Posterior cingulate gyrus (tissue), 11 donors: ENCODE measurements at regions not wholly inside any gene's neighbourhood (a gene's known extent, or its start where the extent isn't known, plus 50 kb on each side); places are given as distances from the start of the nearest gene placed in this dataset.
"Not testable (repeated sequence)": the region's sequence is repeated elsewhere in the genome, so short reads cannot be mapped to it uniquely, and the experiment has no call there.

Experiments
- DNase-seq, 10 donors: peaks; one replicate each; pipeline versions ENCODE4 v3.0.0 to v3.0.0-alpha.2; 2020 to 2021; ENCODE audit warnings: mixed read lengths in 3 of 10
- intact Hi-C: fragments of 100-400 bp; cut with DNase I; formaldehyde crosslinking; loops from one replicate; pipeline ENCODE4 v1.15.1; 2023

DNA sequence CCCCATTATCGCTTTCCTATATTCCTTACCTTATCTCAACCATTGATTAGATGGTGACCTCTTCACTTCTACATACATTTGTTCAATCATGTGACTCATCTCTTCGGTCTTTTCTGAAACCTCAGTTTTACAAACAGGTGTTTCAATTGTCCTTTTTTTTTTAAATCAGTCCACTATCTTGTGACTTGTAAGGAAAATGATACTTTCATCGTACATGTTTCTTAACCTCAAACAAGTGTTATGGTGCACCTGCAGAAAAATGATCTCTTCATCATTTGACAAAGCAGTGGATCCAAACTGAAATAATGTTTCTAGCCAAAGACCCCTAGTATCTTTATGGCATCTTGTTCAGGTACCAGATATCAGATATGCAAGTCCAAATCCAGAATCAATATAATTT is 1157.2 kb downstream of the MRPL39 start:
- no peak for DNase-seq
- intact Hi-C loops, result no loop called here

DNA sequence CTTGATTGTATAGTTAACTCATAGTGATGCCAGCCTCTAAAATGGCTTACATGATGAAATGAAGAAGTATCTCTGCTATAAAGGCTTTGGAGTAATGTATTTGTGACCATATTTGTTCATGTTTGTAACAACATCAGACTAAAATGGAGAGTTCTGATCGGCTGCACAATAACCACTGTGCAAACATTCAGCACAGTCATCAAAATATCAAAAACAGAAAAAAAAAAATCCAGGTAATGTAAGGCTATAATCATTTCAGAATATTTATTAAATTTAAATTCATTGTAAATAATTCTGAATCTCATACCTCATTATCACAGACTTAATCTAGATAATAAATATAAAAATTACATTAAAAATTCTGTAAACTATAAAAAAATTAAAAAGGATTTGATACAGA is 1161.8 kb downstream of the MRPL39 start:
- intact Hi-C loops, result no loop called here
- no peak for DNase-seq

DNA sequence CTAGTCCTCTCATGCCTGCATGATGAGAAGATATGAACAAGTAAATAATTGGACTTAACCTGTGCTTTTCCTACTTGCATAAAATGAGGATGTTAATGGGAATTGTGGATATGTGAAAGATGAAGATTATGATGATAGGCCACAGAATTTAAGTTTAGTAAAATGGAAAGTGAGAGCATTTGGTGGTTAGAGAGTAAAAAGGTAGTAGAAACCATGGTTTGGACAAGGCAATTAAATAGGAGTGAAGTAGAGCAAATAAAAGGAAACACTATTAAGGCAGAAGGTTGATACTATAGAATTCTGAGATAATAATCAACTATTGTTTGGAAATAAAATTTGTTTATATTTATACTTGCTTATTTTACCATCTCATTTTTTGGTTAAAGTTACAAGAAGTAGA is 1162.5 kb downstream of the MRPL39 start:
- DNase-seq, result no peak
- intact Hi-C loops, result no loop called here

DNA sequence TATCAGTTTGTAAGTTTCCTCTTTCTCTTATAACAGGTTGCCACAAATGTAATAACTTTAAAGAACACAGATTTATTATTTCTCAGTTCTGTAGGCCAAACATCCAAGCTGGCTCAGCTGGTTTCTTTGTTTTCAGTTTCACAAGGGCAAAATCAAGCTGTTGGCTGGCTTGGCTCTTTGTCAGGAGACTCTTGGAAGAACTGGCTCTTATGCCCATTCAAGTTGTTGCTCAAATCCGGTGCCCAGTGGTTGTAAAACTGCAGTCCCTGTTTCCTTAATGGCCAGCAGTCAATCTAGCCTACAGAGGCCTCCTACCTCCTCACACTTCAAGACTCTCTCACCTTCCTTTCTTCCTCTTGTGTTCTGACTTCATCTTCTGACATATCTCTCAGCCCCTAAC is 1171.0 kb downstream of the MRPL39 start:
- intact Hi-C loops, result no loop called here
- peak in 1 of 10 donors; percentile 10 for DNase-seq

DNA sequence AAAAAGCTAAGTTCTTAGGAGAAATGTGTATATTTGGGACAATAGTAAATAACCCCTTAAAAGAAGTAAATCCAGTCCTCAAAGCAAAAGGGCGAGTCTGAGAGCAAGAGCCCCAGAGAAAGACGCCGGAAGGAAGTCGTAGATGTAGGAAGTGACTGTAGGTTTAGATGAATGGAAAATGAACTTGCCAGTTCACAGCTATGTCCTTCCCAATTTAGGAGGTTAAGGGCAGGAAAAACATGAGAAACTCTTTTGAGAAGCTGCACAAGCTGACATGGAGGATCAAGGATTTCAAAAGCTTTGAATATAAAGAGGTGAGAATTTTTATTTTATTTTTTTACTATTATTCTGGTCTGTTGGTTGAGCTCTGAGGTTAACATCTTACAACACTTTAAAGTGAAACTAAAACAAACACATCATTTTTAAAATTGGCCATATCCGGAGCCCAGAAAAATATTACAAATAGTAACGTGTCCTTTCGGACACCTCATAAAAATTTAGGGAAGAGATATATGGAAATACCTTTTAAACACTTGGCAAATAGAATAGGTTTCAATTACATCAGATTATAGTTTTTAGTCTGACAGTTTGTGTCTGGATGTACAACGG is 1178.6 kb downstream of the MRPL39 start:
- DNase-seq, result no peak
- intact Hi-C loops, result no loop called here

DNA sequence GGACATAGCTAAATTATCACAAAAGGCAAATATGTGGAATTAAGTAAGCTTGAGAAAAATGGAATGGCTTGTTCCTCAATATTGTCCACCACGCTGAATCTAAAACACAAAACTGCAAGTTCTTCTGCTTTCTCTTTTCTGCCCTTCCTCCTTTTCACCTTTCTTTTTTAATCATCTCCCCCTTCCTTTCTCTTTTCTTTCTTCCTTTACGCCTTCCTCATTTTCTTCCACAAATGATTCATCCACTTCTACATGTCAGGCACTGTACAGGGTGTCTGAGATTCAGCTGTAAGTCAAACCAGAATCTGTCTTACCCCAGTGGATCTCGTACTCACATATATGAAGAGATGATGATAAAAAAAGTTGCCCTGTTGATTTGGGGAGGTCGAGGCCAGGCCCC is 1182.5 kb downstream of the MRPL39 start:
- no peak for DNase-seq
- intact Hi-C loops, result no loop called here

DNA sequence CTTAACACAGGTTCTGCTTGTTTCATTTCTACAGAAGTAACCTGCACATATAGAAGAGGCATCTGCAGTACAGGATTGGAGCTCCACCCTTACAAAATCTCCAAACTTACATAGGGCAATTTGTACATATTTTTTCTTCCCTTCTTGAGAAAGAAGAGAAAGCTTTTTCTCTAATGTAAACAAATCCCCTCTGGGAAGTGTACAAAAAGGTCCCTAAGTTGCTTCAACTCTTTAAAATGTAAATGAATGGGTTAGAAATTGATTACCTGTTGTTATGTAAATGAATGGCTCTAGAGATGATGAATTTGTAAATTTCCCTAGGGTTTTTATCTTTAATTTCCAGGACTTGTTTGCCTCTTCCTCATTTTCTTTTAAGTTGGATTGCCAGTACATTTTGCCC is 1183.7 kb downstream of the MRPL39 start:
- no peak for DNase-seq
- intact Hi-C loops, result no loop called here

DNA sequence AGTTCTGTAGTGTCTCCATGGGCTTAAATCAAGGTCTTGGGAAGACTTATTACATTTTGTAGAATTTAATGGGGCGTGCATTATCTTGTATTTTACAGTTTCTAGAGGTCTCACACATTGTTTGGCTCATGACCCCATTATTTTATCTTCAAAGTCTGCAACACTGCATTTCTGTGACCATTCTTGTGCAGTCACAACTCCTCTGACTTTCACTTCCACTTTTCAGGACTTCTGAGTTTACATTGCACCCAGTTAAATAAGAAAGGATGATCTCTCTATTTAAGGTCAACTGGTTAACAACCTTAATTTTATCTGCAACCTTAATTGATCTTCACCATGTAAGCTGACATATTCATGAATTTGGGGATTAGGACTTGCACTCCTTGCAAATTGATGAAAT is 1186.6 kb downstream of the MRPL39 start:
- no peak for DNase-seq
- intact Hi-C loops, result no loop called here

DNA sequence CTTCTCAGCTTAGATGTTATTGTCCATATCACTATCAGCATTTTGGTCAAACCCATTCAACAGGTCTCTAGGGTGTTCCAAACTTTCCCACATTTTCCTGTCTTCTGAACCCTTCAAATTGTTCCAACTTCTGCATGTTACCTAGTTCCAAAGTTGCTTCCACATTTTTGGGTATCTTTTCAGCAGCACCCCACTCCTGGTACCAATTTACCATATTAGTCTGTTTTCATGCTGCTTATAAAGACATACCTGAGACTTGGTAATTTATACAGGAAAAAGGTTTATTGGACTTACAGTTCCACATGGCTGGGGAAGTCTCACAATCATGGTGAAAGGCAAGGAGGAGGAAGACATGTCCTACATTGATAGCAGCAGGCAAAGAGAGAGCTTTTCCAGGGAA is 1187.6 kb downstream of the MRPL39 start:
- intact Hi-C loops, DNase-seq: not testable (repeated sequence)

DNA sequence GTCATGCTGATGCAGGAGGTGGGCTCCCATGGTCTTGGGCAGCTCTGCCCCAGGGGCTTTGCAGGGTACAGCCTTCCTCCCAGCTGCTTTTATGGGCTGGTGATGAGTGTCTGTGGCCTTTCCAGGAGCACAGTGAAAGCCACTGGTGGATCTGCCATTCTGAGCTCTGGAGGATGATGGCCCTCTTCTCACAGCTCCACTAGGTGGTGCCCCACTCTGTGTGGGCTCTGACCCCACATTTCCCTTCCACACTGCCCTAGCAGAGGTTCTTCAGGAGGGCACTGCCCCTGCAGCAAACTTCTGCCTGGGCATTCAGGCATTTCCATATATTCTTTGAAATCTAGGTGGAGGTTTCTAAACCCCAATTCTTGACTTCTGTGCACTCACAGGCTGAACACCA is 1188.6 kb downstream of the MRPL39 start:
- intact Hi-C loops, result no loop called here
- DNase-seq, result peak in 1 of 10 donors; percentile 25

DNA sequence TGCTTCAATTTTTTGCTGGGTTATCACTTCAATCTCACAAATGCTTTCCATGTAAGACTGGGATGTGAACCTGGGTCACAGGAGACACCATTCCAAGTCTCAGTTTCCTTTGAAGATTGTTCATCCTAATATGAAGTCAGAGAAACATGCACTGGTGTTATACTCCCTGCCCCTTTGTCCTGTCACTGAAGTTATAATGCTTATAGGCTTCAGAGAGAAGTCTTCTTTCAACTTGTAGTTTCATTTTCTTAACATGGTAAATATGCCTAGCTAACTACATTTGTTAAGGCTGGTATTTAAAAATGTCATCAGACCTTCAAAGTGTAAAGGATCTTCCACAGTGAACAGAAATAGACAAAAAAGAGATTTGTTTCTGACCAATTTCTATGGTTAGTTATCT is 1195.9 kb downstream of the MRPL39 start:
- no peak for DNase-seq
- intact Hi-C loops, result no loop called here

DNA sequence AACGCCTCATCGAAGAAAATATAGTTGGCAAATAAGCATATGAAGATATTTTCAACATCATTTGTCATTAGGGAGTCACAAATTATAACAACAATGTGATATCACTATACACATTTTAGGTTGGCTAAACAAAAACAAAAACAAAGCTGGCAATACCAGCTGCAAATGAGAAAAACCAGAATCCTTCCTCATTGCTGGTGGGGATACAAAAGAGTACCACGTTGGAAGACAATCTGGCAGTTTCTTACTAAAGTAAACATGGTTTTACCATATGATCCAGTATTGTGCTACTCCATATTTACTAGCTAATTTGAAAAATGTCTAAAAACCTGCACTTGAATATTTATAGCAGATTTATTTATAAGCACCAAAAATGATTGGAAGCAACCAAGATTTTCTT is 1204.1 kb downstream of the MRPL39 start:
- intact Hi-C loops, result no loop called here
- no peak for DNase-seq

DNA sequence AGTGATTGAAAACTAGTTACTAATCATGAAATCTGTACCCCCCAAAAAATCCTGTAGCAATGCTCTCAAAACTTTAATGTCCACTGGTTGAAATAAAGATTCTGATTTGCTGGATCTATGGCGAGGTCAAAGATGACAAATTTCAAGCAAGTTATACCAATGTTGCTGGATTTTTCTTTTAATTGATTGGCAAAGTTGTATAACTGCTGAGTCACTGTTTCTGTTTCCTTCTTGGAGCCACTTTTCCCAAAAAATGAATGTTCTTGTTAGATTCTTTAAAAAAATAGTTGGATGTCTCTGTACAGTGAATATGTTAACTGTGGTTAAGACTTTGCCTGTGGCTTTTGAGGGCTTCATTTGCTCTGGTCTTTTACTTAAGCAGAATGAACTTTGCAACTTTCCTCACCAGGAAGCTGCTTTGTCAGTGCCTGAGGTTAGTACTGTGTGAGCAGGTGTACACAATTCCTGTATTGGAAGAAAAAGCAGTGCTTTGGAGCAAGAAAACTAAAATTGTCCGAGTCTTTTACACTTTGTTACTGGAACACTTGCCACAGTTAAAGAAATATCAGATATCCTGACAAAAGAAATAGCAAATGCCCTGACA is 1211.9 kb downstream of the MRPL39 start:
- intact Hi-C loops, result no loop called here
- no peak for DNase-seq

DNA sequence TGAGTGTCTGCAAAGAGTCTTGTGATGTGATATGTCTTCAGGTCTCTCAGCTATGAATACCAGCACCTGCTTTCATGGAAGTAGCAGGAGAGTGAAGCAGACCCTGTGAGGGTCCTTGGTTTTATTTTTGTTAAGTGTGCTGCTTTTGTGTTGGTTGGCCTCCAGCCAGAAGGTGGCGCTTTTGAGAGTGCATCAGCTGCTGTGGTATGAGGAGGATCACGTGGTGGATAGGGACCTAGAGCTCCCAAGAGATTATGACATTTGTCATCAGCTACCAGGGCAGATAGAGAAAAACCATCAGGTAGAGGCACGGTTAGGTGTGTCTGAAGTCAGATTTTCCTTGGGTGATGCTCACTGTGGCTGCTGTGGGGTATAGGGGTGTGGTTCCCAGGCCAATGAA is 1232.1 kb downstream of the MRPL39 start:
- no peak for DNase-seq
- intact Hi-C loops, result no loop called here

DNA sequence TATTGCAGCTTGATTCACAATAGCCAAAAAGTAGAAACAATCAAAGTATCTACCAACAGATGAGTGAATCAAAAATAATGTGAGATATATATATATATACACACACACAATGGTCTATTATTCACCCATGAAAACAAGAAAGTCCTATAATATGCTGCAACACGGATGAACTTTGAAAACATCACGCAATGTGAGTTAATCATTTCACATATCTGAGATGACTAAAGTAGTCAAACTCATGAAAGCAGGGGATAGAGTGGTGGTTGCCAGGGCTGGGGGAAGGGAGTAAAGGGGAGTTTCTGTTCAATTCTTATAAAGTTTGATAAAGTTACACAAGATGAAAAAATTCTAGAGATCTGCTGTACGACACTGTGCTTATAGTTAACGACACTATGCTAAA is 1234.8 kb downstream of the MRPL39 start:
- no peak for DNase-seq
- intact Hi-C loops, result no loop called here

DNA sequence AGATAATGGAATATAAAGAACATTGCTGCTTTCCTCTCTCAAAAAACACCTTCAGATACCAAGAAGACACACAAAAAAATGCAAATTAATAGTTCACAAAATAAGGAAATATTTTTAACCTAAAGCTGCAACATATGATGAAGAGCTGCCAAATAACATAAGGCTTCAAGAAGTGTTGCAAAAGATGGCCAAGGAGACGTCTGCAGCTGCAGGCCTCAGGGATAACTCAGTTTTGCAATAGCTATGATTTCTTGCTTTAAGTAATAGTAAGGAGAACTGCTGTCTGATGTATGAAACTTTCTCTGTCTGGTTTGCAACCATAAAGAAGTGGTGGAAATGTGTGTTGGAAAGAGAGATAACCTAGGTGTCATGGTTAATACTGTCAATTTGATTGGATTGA is 1237.5 kb downstream of the MRPL39 start:
- intact Hi-C loops, result no loop called here
- no peak for DNase-seq

DNA sequence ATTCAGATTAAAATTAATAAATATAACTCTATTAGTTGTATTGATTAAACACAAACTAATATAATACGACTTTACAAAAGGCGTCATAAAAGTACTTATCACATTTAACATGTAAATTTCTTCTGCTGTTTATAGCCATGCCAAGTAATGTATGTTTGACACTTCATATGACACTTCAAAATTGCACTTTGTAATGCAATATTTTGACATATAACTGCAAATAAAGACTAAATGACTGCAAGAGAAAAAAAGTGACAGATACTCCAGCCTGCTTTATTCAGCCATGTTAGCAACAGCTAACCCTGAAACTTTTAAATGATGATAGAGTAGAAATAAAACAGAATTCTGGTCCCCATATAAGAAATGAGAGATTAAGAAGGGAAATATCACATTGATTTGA is 1238.0 kb downstream of the MRPL39 start:
- no peak for DNase-seq
- intact Hi-C loops, result no loop called here

DNA sequence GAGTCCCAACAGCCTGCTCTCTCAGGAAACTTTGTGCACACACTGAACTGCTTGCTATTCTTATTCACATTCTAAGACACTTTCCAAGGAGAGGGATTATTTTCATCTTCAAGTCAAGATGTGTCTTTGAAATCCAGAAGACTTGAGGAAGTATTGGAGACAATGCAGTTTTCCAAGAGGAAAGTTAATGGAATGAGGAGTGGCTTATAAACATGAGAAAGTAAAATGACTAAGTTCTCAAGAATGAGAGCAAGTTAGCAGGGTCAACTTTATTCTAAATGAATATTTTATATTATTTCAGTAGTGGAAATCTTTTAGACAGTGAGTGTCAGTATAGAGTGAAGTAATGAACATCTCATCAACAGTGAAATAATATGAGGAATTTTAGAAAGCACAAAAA is 1239.3 kb downstream of the MRPL39 start:
- DNase-seq, result no peak
- intact Hi-C loops, result no loop called here

DNA sequence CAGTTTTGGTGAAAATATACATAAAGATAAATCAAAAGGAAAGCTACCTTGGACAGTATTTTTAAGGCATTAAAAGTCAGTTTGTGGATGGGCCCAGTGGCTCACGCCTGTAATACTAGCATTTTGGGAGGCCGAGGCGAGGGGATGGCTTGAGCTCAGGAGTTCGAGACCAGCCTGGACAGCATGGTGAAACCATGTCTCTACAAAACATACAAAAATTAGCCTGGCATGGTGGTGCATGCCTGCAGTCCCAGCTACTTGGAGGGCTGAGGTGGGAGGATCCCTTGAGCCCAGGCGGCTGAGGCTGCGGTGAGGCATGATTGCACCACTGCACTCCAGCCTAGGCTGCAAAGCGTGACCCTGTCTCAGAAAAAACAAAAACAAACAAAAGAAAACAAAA is 1253.8 kb downstream of the MRPL39 start:
- peak in 2 of 10 donors; percentile 47 to 76 for DNase-seq
- intact Hi-C loops, result no loop called here

DNA sequence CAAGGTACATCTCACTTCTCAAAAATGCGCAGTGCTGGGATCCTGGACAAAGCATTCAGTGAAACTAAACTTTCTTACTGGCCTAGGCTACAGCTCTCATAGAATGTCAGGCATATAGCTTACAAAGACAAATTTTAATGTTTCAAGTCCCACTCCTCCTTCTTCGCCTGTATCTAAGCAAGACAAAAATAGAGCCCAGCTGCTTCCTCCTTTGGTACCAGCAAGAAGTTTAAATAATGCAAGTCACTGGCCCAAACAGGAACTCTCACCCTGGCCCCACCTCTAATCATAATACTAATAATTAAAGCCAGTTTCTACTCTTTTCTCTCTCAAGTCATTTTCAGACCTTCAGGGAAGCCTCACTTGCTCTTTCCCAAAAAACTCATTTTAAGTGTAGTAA is 1267.9 kb downstream of the MRPL39 start:
- no peak for DNase-seq
- intact Hi-C loops, result no loop called here

DNA sequence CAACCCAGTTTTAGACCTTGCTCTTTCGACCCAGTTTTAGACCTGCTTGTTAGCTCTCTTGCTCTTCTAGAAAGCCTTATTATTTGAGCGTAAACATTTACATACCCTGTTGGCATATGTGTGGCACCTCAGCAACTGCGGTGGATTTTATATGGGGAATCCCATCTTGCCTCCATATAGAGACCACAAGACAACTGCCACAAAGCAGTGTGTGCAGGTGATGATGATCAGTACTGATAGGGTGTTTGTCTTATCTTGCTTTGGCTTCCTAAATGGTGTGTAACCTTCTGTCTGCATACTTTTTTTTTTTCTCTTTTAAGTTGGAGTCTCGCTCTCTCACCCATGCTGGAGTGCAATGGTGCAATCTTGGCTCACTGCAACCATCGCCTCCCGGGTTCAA is 1270.8 kb downstream of the MRPL39 start:
- intact Hi-C loops, result no loop called here
- DNase-seq, result no peak

DNA sequence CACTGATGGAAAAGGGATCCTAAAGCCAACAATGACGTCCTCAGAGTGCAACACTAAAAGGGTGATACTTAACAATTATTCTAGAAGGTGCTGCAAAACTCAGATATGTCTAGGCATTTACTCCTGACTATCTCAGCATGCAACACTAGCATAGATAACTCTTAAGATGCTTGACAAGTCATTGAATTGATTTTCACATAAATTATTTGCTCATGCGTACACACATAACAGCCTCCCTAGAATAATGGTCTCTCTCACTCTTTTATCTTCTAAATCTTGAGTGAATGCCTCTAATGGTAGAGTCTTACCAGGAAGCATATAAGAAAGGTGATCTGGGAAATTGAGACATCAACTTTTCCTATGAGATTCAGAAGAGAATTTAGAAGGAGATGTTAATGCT is 1283.7 kb downstream of the MRPL39 start:
- intact Hi-C loops, result no loop called here
- DNase-seq, result no peak
